Stimulated activated CD8-positive, alpha-beta memory T cell treated with anti-CD3 and anti-CD28 coated beads, Interleukin-12 subunit alpha, Interleukin-12 subunit beta, amount 100 ng/mL, for 24 hours (primary cell): ENCODE measurements at regions not wholly inside any gene's neighbourhood (a gene's known extent, or its start where the extent isn't known, plus 50 kb on each side); places are given as distances from the start of the nearest gene placed in this dataset.

ENCODE experiments used
- DNase-seq: peaks from one replicate; pipeline ENCODE4 v3.0.0-alpha.2; 2020; ENCODE audit errors: extremely low read depth

GRCh38 chr5:68450245-68450852 is 234.8 kb downstream of the PIK3R1 start:
- no peak for DNase-seq

GRCh38 chr5:68452286-68452685 is 236.7 kb downstream of the PIK3R1 start:
- no peak for DNase-seq

DNA sequence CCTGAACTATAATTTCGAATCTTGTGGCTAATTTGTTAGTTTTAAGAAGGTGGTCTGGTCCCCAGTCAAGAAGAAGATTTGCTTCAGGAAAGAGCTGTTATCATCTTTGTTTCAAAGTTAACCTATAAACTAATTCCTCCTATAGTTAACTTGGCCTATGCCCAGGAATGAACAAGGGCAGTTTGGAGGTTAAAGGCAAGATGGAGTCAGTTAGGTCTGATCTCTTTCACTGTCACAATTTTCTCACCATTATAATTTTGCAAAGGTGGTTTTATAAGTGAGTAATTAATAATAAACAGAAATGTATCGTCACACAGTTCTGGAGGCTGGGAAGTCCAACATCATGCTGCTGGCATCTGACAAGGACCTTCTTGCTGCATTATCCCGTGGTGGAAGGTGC is 238.6 kb downstream of the PIK3R1 start:
- DNase-seq, result no peak

- DNase-seq, result no peak
Observed at GRCh38 chr5:68454766-68455165, 239.2 kb downstream of the PIK3R1 start.

DNA sequence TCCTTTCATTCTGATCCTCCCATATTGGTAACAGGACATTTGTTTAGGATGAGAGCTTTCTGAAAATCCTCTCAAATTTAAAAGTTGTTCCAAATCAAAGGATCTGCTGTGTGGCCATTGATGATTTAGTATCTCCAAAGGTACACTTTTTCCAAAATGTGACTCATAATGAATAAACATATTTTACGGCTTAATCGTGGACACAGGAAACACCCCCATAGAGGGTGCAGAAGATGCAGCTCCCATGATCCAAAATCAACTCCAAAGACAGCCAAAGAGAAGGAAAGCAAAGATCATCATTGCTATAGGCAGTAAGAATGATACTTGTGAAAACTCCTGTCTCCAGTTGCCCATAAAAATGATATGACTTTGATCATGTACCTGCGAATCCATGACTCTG is 239.7 kb downstream of the PIK3R1 start:
- DNase-seq, result no peak

DNA sequence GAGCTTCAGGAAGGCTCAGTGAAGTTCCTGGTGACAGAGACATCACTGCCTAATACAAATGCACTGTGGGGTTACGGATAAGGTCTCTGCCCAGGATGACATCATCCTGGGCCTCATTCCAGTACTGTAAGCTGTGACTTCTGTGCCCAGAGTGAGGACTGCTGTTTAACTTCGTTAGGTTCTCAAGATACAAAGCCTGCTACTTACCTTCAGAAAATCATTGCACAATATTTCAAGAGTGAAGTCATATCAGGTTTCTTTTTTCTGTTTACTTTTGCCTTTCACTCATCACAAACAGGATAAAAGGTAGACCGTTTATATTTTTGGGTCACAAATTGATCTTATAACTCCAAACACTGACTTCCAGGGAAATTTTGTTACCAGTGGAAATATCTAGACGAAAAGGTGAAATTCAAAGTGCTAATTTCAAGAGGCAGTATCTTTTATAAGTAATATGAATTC is 241.2 kb downstream of the PIK3R1 start:
- DNase-seq, result no peak

- no peak for DNase-seq
Observed at GRCh38 chr5:68457285-68457684, 241.7 kb downstream of the PIK3R1 start.

GRCh38 chr5:68458416-68459021 is 243.0 kb downstream of the PIK3R1 start:
- no peak for DNase-seq

DNA sequence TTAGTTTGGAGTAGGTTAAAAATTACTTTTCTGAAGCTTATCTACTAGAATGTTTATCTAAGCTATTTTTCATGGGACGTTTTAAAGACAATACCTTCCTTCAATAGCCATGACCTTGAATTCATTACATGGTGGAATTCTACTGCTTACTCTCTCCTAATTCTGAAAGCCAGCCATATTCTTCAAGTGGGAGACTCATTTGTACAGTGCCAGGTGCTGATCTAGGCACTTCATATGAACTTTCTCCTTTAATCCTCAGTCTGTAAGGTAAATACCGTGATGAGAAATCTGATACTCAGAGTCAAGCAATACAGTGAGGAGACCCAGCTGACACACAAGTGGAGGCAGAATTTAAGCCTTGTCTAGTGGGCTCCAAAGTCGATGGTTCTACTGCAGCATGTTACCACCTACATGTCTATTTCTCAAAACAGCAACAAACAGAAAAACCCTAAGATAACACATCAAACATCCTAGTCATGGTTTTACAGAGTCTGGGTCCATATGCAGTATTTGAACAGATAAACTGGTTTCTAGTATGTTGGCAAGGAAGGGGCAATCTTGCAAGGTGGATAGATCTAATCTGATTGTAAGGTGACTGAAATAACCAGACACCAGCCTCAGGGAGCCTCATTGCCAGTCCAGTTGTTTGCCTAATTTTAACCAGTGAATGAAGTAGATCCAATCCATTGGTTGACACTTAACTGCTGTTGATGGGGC is 243.7 kb downstream of the PIK3R1 start:
- no peak for DNase-seq

DNA sequence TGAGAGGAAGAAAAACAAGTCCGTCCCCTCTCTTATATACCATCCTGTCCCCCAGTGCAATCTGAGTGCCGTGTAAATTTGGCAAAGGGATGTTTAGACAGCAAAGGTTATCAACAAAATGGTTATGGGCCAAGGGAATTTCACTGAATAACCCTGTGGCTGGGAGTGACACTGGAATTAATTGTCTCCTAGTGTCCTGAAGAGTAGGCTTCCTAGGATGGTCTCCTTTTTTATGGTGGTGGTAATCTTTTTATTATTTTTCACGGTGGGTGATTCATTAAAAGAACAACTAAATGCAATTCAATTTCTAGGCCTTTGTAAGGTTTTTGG is 244.2 kb downstream of the PIK3R1 start:
- no peak for DNase-seq

GRCh38 chr5:68460147-68460798 is 244.7 kb downstream of the PIK3R1 start:
- DNase-seq, result peak; percentile 5

GRCh38 chr5:68463606-68464005 is 248.1 kb downstream of the PIK3R1 start:
- DNase-seq, result no peak

GRCh38 chr5:68464424-68464823 is 248.9 kb downstream of the PIK3R1 start:
- DNase-seq, result peak; percentile 9

DNA sequence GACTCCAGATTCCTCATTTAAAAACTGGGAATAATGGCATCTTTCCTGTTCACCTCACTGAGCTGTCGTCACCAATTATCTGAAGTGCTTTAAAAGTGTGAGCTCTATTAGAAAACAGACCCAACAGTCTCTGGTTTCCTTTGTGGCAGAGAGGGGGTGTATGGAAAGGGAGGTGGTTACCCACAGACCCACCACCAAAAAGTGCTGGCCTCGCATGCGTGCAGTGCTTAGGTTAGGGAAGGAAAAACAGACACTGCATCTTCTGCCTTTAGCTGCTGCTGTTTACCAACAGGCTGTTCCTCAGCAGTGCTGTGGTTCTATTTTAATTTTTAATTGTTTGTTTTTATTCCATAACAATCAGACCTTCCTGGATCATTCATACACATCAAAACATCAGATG is 249.6 kb downstream of the PIK3R1 start:
- DNase-seq, result no peak

DNA sequence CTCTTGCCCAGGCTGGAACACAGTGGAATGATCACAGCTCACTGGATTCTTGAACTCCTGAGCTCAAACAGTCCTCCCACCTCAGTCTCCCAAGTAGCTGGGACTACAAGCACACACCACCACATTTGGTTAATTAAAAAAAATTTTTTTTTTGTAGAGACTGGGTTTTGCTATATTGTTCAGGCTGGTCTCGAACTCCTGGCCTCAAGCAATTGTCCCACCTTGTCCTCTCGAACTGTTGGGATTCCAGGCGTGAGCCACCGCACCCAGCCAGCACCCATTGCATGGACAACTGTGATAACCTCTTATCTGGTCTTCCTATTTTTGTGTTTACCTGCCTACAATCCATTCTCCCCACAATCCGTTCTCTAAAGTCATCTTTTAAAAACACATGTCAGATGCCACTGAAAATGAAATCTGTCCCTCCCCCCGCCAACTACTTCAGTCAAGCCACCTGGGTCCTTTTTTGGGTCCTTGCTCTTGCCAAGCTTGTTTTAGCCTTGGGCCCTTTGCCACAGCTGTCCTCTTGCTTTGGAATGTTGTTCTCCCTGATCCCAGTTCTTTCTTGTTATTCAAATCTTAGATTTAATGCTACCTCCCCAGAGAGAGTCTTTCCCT is 250.5 kb downstream of the PIK3R1 start:
- DNase-seq, result no peak

GRCh38 chr5:68467208-68467607 is 251.7 kb downstream of the PIK3R1 start:
- no peak for DNase-seq

GRCh38 chr5:68467794-68468193 is 252.2 kb downstream of the PIK3R1 start:
- no peak for DNase-seq

- no peak for DNase-seq
Observed at GRCh38 chr5:68468322-68468721, 252.8 kb downstream of the PIK3R1 start.

GRCh38 chr5:68475476-68475983 is 260.0 kb downstream of the PIK3R1 start:
- DNase-seq, result no peak

DNA sequence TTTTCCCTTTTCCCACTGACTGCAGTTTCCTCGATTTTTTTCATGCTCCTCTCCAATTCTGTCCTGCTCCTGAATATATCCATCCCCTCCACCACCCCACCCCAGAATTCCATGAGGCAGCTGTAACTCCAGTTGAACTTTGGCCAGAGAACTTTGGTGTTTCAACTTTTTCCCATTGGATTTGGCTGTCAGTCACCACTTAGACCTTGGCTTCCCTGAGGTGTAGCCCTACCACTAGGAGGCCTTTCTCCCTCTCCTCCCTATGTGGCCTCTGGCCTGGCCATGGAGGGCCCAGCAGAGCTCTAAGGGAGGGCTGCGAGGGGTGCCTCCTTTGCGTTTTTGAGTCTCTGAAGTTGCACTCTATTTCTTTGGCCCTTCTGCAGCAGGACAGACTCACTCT is 261.3 kb downstream of the PIK3R1 start:
- no peak for DNase-seq

DNA sequence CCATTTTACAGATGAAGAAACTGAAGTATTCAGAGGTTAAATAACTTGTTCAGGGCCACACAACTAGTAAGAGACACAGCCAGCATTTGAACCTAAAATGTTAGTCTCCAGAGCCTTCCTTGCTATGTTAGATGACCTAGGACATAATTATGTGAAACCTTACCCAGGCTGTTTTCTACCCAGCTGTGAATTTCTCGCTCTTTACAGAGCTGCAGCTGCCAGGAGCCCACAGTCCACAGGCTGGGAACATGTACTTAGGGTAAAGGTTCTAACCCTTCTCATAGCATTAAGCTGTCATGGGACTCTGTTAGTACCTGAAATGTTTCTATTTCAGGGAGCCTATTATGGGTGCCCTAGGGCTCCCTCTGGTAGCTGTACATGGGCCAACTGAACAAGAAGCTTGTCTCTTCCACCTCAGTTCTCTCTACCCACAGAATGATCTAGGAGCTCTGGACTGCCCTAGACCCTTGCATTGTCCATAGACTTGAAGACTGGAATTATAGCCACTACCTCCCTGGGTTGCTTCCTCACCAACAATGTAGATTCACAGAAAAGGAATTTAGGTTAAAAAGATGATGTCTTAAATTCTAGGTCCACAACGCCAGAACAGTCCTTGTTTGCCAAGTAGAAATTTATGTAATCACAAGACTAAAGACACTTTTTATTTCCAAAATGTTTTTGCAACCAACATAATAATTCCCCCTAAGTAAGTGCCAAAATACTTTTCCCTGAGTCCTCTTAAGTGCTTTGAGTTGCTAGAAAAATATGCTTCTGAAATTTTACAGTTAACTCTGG is 262.9 kb downstream of the PIK3R1 start:
- DNase-seq, result no peak
